Ovary (tissue), 7 donors: ENCODE measurements at regions not wholly inside any gene's neighbourhood (a gene's known extent, or its start where the extent isn't known, plus 50 kb on each side); places are given as distances from the start of the nearest gene placed in this dataset.

Experiments
- DNase-seq, 5 donors: peaks; one replicate each; pipeline ENCODE4 v3.0.0-alpha.2; 2019 to 2020
- H3K27ac ChIP-seq, 2 donors: fragments of 200-600 bp; one replicate each; pipeline versions ENCODE4 v1.5.1 to v1.8.0; 2019 to 2022
- H3K27me3 ChIP-seq: fragments of 200-600 bp; one replicate; pipeline ENCODE4 v1.8.0; 2022
- H3K36me3 ChIP-seq: fragments of 200-600 bp; sonication (generic); one replicate; pipeline ENCODE4 v1.5.1; 2019
- H3K4me1 ChIP-seq: one replicate; pipeline ENCODE4 v1.8.1; 2013; ENCODE audit warnings: mild to moderate bottlenecking, moderate library complexity; ENCODE audit not compliant: insufficient read depth
- H3K4me3 ChIP-seq: fragments of 200-600 bp; sonication (generic); one replicate; pipeline ENCODE4 v1.5.1; 2017
- H3K9me3 ChIP-seq, 2 donors: fragments of 200-600 bp in 1 of 2; sonication (generic) in 1 of 2; one replicate each; pipeline versions ENCODE4 v1.5.1 to v1.8.1; 2013 to 2019; ENCODE audit warnings: mild to moderate bottlenecking in 1 of 2, moderate library complexity in 1 of 2
- CTCF ChIP-seq, 3 donors: fragments of 450-650 bp in 2 of 3; fragments of 200-600 bp in 1 of 3; IDR thresholded peaks; one replicate each; pipeline versions ENCODE4 v1.5.1 to v1.8.0; 2016 to 2022; ENCODE audit warnings: antibody characterized with exemption in 3 of 3, mild to moderate bottlenecking in 1 of 3
- EP300 ChIP-seq: sonication (generic); formaldehyde crosslinking; IDR thresholded peaks from one replicate; pipeline ENCODE4 v1.6.1; 2017; ENCODE audit warnings: antibody characterized with exemption
- POLR2A ChIP-seq: fragments of 450-650 bp; IDR thresholded peaks from one replicate; pipeline ENCODE4 v1.6.1; 2017; ENCODE audit warnings: antibody characterized with exemption, mild to moderate bottlenecking, moderate library complexity
- WGBS, 3 donors: extraction: QIAGEN DNeasy Blood & Tissue Kit in 1 of 3; methylation state at CpG; one replicate each; pipeline versions ENCODE4 v1.1.5 to v1.1.7; 2013 to 2017; 5-methylcytosine and 5-hydroxymethylcytosine counted together
- intact Hi-C, 4 donors: fragments of 100-400 bp; cut with DNase I; formaldehyde crosslinking; loops; one replicate each; pipeline versions ENCODE4 v1.11.0 to v1.15.1; 2022 to 2023
- donor health status: DM: no; HTN: no; CAD: no; lungs with moderate emphysema.
- donor health status: DM: no; HTN: no; CAD: no.
- donor health status: Bipolar disorder and iron deficiency.
- donor health status: DM: no; HTN: no; CAD: no.
- donor health status: DM: yes; HTN: yes; CAD: no.

- Histone ChIP-seq H3K36me3 (no peaks in the 10 kb centered on the region), H3K4me3 (no peak overlapping the region), H3K4me1 (no peaks in the 10 kb centered on the region), H3K27ac (no peak overlapping the region), H3K9me3 (no peaks in the 10 kb centered on the region), H3K27me3 (no peaks in the 10 kb centered on the region)
- DNase-seq: no peak
- WGBS, 3 donors: 62 to 72% (median 66%) methylated on average over 4 of the region's 4 CpGs
- TF ChIP-seq CTCF (IDR thresholded peaks at IDR 0.05) (no peak), EP300 (no peak), POLR2A (no peak)
- intact Hi-C loops: no loop called here
These were observed 60.0 kb upstream of the RAPGEF2 start for GRCh38 chr4:159042868-159043267.

- Histone ChIP-seq H3K36me3 (no peaks in the 10 kb centered on the region), H3K9me3 (no peaks in the 10 kb centered on the region), H3K4me3 (no peak overlapping the region), H3K27ac (no peak overlapping the region), H3K4me1 (peaks cover 1% of the 10 kb centered on the region), H3K27me3 (no peaks in the 10 kb centered on the region)
- intact Hi-C loops: no loop called here
- TF ChIP-seq POLR2A (no peak), EP300 (no peak), CTCF (IDR thresholded peaks at IDR 0.05) (no peak)
- WGBS, 3 donors: 79 to 86% (median 82%) methylated on average over 3 of the region's 3 CpGs
- no peak for DNase-seq
These were observed 59.0 kb upstream of the RAPGEF2 start for GRCh38 chr4:159043861-159044260.

GRCh38 chr4:159045321-159045720 lies 57.6 kb upstream of the RAPGEF2 start:
- Histone ChIP-seq H3K27ac (no peak overlapping the region), H3K4me3 (no peak overlapping the region), H3K36me3 (no peaks in the 10 kb centered on the region), H3K4me1 (peaks cover 1% of the 10 kb centered on the region), H3K9me3 (no peaks in the 10 kb centered on the region), H3K27me3 (no peaks in the 10 kb centered on the region)
- intact Hi-C loops: no loop called here
- TF ChIP-seq EP300: no peak
- no peak for TF ChIP-seq POLR2A
- no peak for TF ChIP-seq CTCF (IDR thresholded peaks at IDR 0.05)
- DNase-seq: no peak

- Histone ChIP-seq H3K4me1 (peaks cover 1% of the 10 kb centered on the region), H3K27me3 (no peaks in the 10 kb centered on the region), H3K9me3 (no peaks in the 10 kb centered on the region), H3K36me3 (no peaks in the 10 kb centered on the region), H3K27ac (no peak overlapping the region), H3K4me3 (no peak overlapping the region)
- WGBS, 3 donors: 89 to 92% (median 90%) methylated on average over 6 of the region's 6 CpGs
- no peak for DNase-seq
- no peak for TF ChIP-seq CTCF (IDR thresholded peaks at IDR 0.05)
- no peak for TF ChIP-seq EP300
- no peak for TF ChIP-seq POLR2A
- intact Hi-C loops: no loop called here
These were observed 56.2 kb upstream of the RAPGEF2 start for GRCh38 chr4:159046683-159047082.
